ENCODE measurements at regions not wholly inside any gene's neighbourhood (a gene's known extent, or its start where the extent isn't known, plus 50 kb on each side); places are given as distances from the start of the nearest gene placed in this dataset.

DNA sequence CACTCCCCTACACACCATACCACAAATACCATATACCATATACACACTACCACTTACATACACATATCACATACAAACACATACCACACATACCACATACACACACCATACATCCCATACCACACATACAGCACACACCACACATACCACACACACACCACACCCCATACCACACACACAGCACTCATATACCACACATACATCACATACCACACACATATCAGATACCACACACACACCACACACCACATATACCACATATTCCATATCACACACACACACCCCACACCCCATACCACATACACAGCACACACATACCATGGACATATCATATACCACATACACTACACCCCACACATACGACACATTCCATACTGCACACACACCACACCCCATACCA lies 276.6 kb downstream of the GADD45G start:
- ChIA-PET RAD21 (ENCODE audit: unreplicated experiment) (no interaction called here), POLR2A (no interaction called here), CTCF (no interaction called here), SMC1A (ENCODE audit: uncharacterized antibody, unreplicated experiment) (no interaction called here)
- TF ChIP-seq RELA (IDR thresholded peaks at IDR 0.05; ENCODE audit: borderline replicate concordance, partially characterized antibody) (no peak), RBBP5 (conservative IDR thresholded peaks at IDR 0.05) (no peak), SREBF2 (IDR thresholded peaks at IDR 0.05; ENCODE audit: low read length) (no peak), IRF4 (IDR thresholded peaks at IDR 0.05; ENCODE audit: low read depth, low read length) (no peak), SMARCA5 (IDR thresholded peaks at IDR 0.05) (no peak), TCF7 (IDR thresholded peaks at IDR 0.05; ENCODE audit: borderline replicate concordance) (no peak)
- TF ChIP-seq, protein P1, sequence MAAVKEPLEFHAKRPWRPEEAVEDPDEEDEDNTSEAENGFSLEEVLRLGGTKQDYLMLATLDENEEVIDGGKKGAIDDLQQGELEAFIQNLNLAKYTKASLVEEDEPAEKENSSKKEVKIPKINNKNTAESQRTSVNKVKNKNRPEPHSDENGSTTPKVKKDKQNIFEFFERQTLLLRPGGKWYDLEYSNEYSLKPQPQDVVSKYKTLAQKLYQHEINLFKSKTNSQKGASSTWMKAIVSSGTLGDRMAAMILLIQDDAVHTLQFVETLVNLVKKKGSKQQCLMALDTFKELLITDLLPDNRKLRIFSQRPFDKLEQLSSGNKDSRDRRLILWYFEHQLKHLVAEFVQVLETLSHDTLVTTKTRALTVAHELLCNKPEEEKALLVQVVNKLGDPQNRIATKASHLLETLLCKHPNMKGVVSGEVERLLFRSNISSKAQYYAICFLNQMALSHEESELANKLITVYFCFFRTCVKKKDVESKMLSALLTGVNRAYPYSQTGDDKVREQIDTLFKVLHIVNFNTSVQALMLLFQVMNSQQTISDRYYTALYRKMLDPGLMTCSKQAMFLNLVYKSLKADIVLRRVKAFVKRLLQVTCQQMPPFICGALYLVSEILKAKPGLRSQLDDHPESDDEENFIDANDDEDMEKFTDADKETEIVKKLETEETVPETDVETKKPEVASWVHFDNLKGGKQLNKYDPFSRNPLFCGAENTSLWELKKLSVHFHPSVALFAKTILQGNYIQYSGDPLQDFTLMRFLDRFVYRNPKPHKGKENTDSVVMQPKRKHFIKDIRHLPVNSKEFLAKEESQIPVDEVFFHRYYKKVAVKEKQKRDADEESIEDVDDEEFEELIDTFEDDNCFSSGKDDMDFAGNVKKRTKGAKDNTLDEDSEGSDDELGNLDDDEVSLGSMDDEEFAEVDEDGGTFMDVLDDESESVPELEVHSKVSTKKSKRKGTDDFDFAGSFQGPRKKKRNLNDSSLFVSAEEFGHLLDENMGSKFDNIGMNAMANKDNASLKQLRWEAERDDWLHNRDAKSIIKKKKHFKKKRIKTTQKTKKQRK (IDR thresholded peaks at IDR 0.05; ENCODE audit: low read depth, low read length), result no peak
- TF ChIP-seq, protein P2, sequence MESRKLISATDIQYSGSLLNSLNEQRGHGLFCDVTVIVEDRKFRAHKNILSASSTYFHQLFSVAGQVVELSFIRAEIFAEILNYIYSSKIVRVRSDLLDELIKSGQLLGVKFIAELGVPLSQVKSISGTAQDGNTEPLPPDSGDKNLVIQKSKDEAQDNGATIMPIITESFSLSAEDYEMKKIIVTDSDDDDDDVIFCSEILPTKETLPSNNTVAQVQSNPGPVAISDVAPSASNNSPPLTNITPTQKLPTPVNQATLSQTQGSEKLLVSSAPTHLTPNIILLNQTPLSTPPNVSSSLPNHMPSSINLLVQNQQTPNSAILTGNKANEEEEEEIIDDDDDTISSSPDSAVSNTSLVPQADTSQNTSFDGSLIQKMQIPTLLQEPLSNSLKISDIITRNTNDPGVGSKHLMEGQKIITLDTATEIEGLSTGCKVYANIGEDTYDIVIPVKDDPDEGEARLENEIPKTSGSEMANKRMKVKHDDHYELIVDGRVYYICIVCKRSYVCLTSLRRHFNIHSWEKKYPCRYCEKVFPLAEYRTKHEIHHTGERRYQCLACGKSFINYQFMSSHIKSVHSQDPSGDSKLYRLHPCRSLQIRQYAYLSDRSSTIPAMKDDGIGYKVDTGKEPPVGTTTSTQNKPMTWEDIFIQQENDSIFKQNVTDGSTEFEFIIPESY (IDR thresholded peaks at IDR 0.05), result no peak
- TF ChIP-seq, protein P3, sequence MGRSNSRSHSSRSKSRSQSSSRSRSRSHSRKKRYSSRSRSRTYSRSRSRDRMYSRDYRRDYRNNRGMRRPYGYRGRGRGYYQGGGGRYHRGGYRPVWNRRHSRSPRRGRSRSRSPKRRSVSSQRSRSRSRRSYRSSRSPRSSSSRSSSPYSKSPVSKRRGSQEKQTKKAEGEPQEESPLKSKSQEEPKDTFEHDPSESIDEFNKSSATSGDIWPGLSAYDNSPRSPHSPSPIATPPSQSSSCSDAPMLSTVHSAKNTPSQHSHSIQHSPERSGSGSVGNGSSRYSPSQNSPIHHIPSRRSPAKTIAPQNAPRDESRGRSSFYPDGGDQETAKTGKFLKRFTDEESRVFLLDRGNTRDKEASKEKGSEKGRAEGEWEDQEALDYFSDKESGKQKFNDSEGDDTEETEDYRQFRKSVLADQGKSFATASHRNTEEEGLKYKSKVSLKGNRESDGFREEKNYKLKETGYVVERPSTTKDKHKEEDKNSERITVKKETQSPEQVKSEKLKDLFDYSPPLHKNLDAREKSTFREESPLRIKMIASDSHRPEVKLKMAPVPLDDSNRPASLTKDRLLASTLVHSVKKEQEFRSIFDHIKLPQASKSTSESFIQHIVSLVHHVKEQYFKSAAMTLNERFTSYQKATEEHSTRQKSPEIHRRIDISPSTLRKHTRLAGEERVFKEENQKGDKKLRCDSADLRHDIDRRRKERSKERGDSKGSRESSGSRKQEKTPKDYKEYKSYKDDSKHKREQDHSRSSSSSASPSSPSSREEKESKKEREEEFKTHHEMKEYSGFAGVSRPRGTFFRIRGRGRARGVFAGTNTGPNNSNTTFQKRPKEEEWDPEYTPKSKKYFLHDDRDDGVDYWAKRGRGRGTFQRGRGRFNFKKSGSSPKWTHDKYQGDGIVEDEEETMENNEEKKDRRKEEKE (IDR thresholded peaks at IDR 0.05), result no peak
- intact Hi-C loops (cut with micrococcal nuclease; ENCODE audit: unreplicated experiment) (no loop called here), in situ Hi-C loops (cut with MboI) (no loop called here)
- Histone ChIP-seq H3K27me3 (replicated peaks in 1 of 2; ENCODE audit: control insufficient read depth in 2 of 2, insufficient read depth in 2 of 2, low read length in 1 of 2) (peaks cover 0 to 3% of the 10 kb centered on the region in 2 experiments; a peak in 2 of 4 replicates), H3K4me1 (ENCODE audit: control insufficient read depth, insufficient read depth, low read length) (no peaks in the 10 kb centered on the region), H3K36me3 (ENCODE audit: control insufficient read depth in 2 of 2, insufficient read depth in 2 of 2, low read length in 1 of 2) (no peaks in the 10 kb centered on the region), H3K9me3 (replicated peaks; ENCODE audit: control insufficient read depth, insufficient read depth, low read length) (no peaks in the 10 kb centered on the region), H3K9ac (ENCODE audit: control insufficient read depth, insufficient read depth, low read length) (no peak overlapping the region), H4K20me1 (ENCODE audit: control insufficient read depth, insufficient read depth) (no peaks in the 10 kb centered on the region), H3K79me2 (ENCODE audit: control insufficient read depth, insufficient read depth, low read length) (no peaks in the 10 kb centered on the region), H2AFZ (ENCODE audit: control insufficient read depth, low read depth, low read length) (no peak overlapping the region), H3K4me3 (no peak overlapping the region), H3K27ac (ENCODE audit: control insufficient read depth, insufficient read depth) (no peak overlapping the region), H3K4me2 (ENCODE audit: control insufficient read depth, insufficient read depth) (no peak overlapping the region)
- no peak for FAIRE-seq
- no peak for DNase-seq (ENCODE audit: low read depth, low spot score)
- WGBS (ENCODE audit: insufficient coverage, insufficient replicate concordance, low lambda C conversion rate, missing lambda C conversion rate), result 10% methylated on average over 1 of the region's 1 CpG
- BruUV-seq (replicated peaks), result no TSS peak
- ATAC-seq, result no peak
